K562 (cell line): ENCODE measurements at regions not wholly inside any gene's neighbourhood (a gene's known extent, or its start where the extent isn't known, plus 50 kb on each side); places are given as distances from the start of the nearest gene placed in this dataset.

ENCODE experiments used
- ATAC-seq: fragments of 200-7000 bp; cut with Tn5 transposase; 3 replicates; pipeline ENCODE4 v1.9.1; 2020; ENCODE audit warnings: moderate library complexity
- BruUV-seq: library from RNA; stranded (reverse); fragments of 400-500 nt; replicated peaks from 2 replicates; lab custom pipeline; 2021; lab: Mats Ljungman, UMichigan
- CTCF ChIA-PET: fragments of 300-600 bp; formaldehyde crosslinking; extraction: SDS; loops from one replicate; lab custom pipeline; 2021; ENCODE audit warnings: low intra/inter-chr PET ratio; lab: Yijun Ruan, JAX
- POLR2A ChIA-PET: fragments of 300-600, 350-650 bp; sonication (Branson Sonifier 250); formaldehyde crosslinking; extraction: SDS; loops from one replicate; lab custom pipeline; 2021; ENCODE audit warnings: antibody characterized with exemption, inconsistent platforms; lab: Yijun Ruan, JAX
- DNase-seq, 4 experiments: peaks; one replicate each; pipeline versions ENCODE4 v3.0.0 to v3.0.0-alpha.2; 2011 to 2018; ENCODE audit warnings: low spot score in 3 of 4, mixed read lengths in 3 of 4; ENCODE audit errors: extremely low read depth in 1 of 4
- FAIRE-seq: peaks from 2 replicates; lab custom pipeline; 2011; peaks lifted over from hg19 to GRCh38; lab: Jason Lieb, UNC
- H2AFZ ChIP-seq: 2 replicates; pipeline ENCODE4 v1.6.0; 2011; ENCODE audit warnings: low read depth, low read length, control low read depth, inconsistent platforms
- H3K27ac ChIP-seq: fragments of 200-600 bp; 3 replicates; pipeline ENCODE4 v1.8.0; 2011; ENCODE audit warnings: low read depth, mild to moderate bottlenecking, control low read depth, inconsistent platforms, low read length, moderate library complexity, mixed read lengths; ENCODE audit errors: extremely low read depth
- H3K27me3 ChIP-seq, 2 experiments: fragments of 300-600 bp in 1 of 2; 2 replicates in 1 of 2; 3 replicates in 1 of 2; pipeline versions ENCODE4 v1.6.0 to v1.8.0; 2011; ENCODE audit warnings: inconsistent platforms in 2 of 2, low read length in 2 of 2, mild to moderate bottlenecking in 1 of 2, mixed read lengths in 1 of 2, moderate library complexity in 1 of 2; ENCODE audit not compliant: control insufficient read depth in 2 of 2, insufficient read depth in 2 of 2
- H3K36me3 ChIP-seq: fragments of 300-600 bp; 3 replicates; pipeline ENCODE4 v1.8.0; 2011; ENCODE audit warnings: mild to moderate bottlenecking, low read length, inconsistent platforms; ENCODE audit not compliant: control insufficient read depth, insufficient read depth
- H3K4me1 ChIP-seq, 2 experiments: fragments of 200-600 bp in 1 of 2; replicated peaks in 1 of 2; 2 replicates in 1 of 2; 3 replicates in 1 of 2; pipeline versions ENCODE4 v1.5.1 to v1.8.0; 2011; ENCODE audit warnings: inconsistent platforms in 2 of 2, low read length in 2 of 2, mild to moderate bottlenecking in 1 of 2, mixed read lengths in 1 of 2, moderate library complexity in 1 of 2; ENCODE audit not compliant: control insufficient read depth in 2 of 2, insufficient read depth in 2 of 2
- H3K4me2 ChIP-seq: 2 replicates; pipeline ENCODE4 v1.6.1; 2011; ENCODE audit warnings: low read length, control low read depth, inconsistent platforms, mixed read lengths; ENCODE audit not compliant: insufficient read depth
- H3K4me3 ChIP-seq: fragments of 200-600 bp; sonication (generic), shearing (Covaris generic); 2 replicates; pipeline ENCODE4 v1.5.1; 2016; ENCODE audit warnings: control low read depth, inconsistent platforms
- H3K79me2 ChIP-seq: fragments of 200-600 bp; 3 replicates; pipeline ENCODE4 v1.8.0; 2011; ENCODE audit warnings: low read length, inconsistent platforms; ENCODE audit not compliant: control insufficient read depth, insufficient read depth
- H3K9ac ChIP-seq, 2 experiments: 2 replicates each; pipeline versions ENCODE4 v1.6.0 to v1.6.1; 2011; ENCODE audit warnings: low read depth in 2 of 2, low read length in 2 of 2, control low read depth in 1 of 2, inconsistent platforms in 1 of 2, mild to moderate bottlenecking in 1 of 2, mixed read lengths in 1 of 2; ENCODE audit not compliant: insufficient read depth in 1 of 2
- H3K9me1 ChIP-seq: one replicate; pipeline ENCODE4 v1.6.0; 2011; ENCODE audit warnings: inconsistent platforms, mild to moderate bottlenecking, low read length, moderate library complexity; ENCODE audit not compliant: control insufficient read depth, insufficient read depth
- H3K9me3 ChIP-seq: replicated peaks from 2 replicates; pipeline ENCODE4 v1.5.1; 2011; ENCODE audit warnings: low read depth, low read length, inconsistent platforms; ENCODE audit not compliant: control insufficient read depth, insufficient read depth
- H4K20me1 ChIP-seq: replicated peaks from 2 replicates; pipeline ENCODE4 v1.6.1; 2011; ENCODE audit warnings: low read length, inconsistent platforms, mixed read lengths; ENCODE audit not compliant: control insufficient read depth, insufficient read depth
- CBX8 ChIP-seq: fragments of 200-600 bp; sonication (generic); IDR thresholded peaks from 2 replicates; pipeline ENCODE4 v1.6.1; 2012; ENCODE audit warnings: borderline replicate concordance, mixed run types, low read depth, mild to moderate bottlenecking, moderate library complexity, mixed read lengths, low read length, control low read depth, inconsistent platforms; ENCODE audit not compliant: poor library complexity, severe bottlenecking; ENCODE audit errors: extremely low read depth
- FOXJ2 ChIP-seq: fragments of 200-800 bp; sonication (Bioruptor generic); IDR thresholded peaks from 2 replicates; pipeline ENCODE4 v1.6.1; 2016; ENCODE audit warnings: missing genetic modification characterization, missing compliant biosample characterization
- POLR3A ChIP-seq: IDR thresholded peaks from 2 replicates; pipeline ENCODE4 v1.6.1; 2011; ENCODE audit warnings: borderline replicate concordance, mild to moderate bottlenecking, moderate library complexity; ENCODE audit not compliant: insufficient read length, insufficient read depth; ENCODE audit errors: extremely low read depth
- ZBED1 ChIP-seq: IDR thresholded peaks from 2 replicates; pipeline ENCODE4 v1.6.1; 2014
- ZNF12 ChIP-seq: sonication (generic); formaldehyde crosslinking; IDR thresholded peaks from 2 replicates; pipeline ENCODE4 v1.4.0; 2020; ENCODE audit warnings: mild to moderate bottlenecking, missing genetic modification reagents
- WGBS: fragments of 100-300 bp; shearing (Covaris generic); methylation state at CpG from one replicate; pipeline ENCODE4 v1.1.6; 2016; ENCODE audit warnings: low coverage, mixed read lengths; ENCODE audit not compliant: insufficient coverage; ENCODE audit errors: missing lambda C conversion rate; 5-methylcytosine and 5-hydroxymethylcytosine counted together
- in situ Hi-C: fragments of 300-500 bp; cut with MboI; formaldehyde crosslinking; loops from 4 replicates; pipeline ENCODE4 v1.15.0; 2018; ENCODE audit warnings: inconsistent platforms, mixed read lengths
- intact Hi-C: fragments of 100-400 bp; cut with micrococcal nuclease; formaldehyde crosslinking; loops from 2 replicates; pipeline ENCODE4 v1.14.2; 2022
- TF ChIP-seq, protein P1 (sequence below): fragments of 450-650 bp; IDR thresholded peaks from 2 replicates; pipeline ENCODE4 v1.6.1; 2017; ENCODE audit warnings: antibody characterized with exemption

DNA sequence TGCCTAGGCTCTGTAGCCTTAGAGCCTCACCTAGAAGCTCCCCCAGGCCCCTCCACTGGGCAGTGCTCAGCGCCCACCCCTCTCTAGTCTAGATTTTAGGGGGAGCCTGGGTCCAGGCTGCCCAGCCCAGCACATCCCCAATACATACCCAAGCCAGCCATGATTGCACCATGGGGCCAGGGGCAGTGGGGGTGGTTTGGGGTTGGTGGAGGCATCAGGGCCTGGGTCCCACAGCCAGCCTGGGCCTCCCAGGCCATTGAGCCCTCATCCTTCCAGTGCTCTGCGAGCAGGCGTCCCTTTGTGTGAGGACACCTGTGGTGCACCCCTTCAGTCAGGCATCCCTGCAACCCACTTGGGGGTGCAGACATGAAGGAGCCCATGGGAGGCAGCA is 76.9 kb upstream of the RET start (continued):
- TF ChIP-seq, protein P1, sequence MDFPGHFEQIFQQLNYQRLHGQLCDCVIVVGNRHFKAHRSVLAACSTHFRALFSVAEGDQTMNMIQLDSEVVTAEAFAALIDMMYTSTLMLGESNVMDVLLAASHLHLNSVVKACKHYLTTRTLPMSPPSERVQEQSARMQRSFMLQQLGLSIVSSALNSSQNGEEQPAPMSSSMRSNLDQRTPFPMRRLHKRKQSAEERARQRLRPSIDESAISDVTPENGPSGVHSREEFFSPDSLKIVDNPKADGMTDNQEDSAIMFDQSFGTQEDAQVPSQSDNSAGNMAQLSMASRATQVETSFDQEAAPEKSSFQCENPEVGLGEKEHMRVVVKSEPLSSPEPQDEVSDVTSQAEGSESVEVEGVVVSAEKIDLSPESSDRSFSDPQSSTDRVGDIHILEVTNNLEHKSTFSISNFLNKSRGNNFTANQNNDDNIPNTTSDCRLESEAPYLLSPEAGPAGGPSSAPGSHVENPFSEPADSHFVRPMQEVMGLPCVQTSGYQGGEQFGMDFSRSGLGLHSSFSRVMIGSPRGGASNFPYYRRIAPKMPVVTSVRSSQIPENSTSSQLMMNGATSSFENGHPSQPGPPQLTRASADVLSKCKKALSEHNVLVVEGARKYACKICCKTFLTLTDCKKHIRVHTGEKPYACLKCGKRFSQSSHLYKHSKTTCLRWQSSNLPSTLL: no peak
- TF ChIP-seq ZNF12: no peak
- no peak for TF ChIP-seq ZBED1
- no peak for TF ChIP-seq POLR3A
- TF ChIP-seq FOXJ2 (tag): no peak

DNA sequence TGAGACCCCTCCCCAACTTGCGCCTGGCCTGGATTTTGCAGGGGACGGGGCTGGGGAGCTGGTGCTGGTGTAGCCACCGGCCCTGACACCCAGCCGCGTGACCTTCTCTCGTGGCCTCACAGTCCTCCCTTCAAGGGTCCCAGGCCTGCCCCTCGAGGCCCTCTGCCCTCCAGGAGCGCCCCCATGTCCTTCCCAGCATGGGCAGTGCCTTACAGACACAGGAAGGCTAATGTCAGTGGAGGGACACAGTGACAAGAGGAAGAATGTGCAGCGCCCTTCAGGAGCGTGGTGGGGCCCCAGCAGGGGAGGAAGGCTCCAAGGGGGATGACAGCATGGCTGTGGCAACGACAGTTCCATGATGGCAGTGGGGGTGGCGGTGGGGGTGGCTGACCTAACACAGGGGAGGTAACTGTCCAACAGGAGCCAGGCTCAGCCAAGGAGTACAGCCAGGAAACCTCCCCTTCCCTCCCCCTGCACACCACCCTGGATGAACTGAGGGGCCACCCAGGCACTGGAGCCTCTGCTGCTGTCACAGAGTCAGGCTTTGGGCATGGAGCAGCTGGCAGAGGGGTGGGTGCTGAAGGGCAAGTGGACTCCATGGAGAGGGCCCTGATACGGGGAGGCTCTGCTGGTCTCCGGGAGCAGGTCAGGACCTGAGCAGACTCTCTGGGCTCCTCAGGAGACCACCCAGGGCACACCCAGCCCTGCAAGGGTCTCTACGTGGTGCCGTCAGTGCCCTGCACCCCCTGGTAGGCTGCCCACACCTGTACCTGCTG is 76.0 kb upstream of the RET start:
- Histone ChIP-seq H3K9me3 (no peaks in the 10 kb centered on the region), H3K4me1 (no peaks in the 10 kb centered on the region), H4K20me1 (peaks cover 6% of the 10 kb centered on the region; the same call in 1 of the 2 replicates), H3K79me2 (no peaks in the 10 kb centered on the region), H3K36me3 (no peaks in the 10 kb centered on the region), H3K4me3 (no peak overlapping the region), H3K9me1 (no peaks in the 10 kb centered on the region), H3K4me2 (no peak overlapping the region), H2AFZ (no peak overlapping the region), H3K27ac (no peak overlapping the region), H3K27me3 (no peaks in the 10 kb centered on the region), H3K9ac (no peak overlapping the region)
- no TSS peak for BruUV-seq
- CTCF ChIA-PET: no interaction called here
- POLR2A ChIA-PET: no interaction called here
- TF ChIP-seq CBX8: no peak
- 0% methylated on average over 15 of the region's 16 CpGs for WGBS
- intact Hi-C loops (no loop called here), in situ Hi-C loops (no loop called here)
- FAIRE-seq (no peak), DNase-seq (peak in 1 of 4 experiments; percentile 6), ATAC-seq (no peak)
